GF-D8 (cell line): ENCODE measurements at regions not wholly inside any gene's neighbourhood (a gene's known extent, or its start where the extent isn't known, plus 50 kb on each side); places are given as distances from the start of the nearest gene placed in this dataset.
"Not testable (repeated sequence)": the region's sequence is repeated elsewhere in the genome, so short reads cannot be mapped to it uniquely, and the experiment has no call there.

Experiments
- DNase-seq: peaks from one replicate; lab custom pipeline; 2025; lab: John Stamatoyannopoulos, UW

DNA sequence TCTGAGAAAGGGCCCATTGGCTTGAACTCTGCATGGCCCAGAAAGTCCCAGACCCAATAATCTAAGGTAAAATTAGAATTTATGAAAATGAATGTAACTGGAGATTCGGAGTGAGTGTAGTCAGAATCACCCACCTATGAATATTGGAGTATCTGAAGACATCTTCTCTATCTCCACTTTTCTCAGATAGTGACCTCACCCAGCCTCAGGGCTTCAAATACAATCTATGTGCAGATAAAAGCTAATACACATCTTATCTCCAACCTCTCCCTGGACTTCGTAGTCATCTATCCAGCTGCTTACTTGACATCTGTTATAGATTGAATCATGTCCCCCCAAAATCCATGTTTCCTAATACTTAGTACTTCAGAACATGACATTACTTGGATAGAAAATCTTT lies 263.2 kb downstream of the RAD51AP2 start:
- DNase-seq = no peak

DNA sequence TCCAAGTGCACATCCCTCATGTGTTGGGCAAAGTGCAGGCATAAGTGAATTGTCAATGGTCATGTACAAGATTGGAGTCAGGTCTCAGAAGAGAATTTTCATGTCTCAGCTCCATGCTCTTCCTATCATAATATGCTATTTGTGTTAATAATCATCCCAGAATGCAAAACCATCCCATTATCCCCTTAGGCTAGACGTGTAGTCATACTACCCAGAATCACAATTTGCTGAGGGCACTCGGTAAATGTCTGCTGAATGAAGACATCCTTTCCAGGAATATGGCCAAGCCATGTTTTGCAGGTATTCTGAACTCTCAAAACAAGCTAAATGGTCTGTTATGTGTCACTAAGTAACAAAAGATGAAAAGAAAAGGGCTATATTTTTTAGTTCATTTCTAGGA lies 263.8 kb downstream of the RAD51AP2 start:
- DNase-seq = no peak

DNA sequence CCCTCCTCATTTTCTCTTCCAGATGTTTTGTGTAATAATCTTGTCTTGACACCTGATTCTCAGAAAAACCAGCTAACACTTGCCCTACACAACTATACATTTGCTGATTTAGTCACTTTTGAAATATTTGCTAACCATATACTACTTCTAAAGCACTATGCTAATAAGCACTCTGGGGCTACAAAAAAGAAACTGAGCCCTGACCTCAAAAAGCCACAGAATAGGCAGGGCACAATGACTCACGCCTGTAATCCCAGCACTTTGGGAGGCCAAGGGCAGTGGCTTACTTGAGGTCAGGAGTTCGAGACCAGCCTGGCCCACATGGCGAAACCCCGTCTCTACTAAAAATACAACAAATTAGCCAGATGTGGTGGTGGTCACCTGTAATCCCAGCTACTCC lies 266.0 kb downstream of the RAD51AP2 start:
- DNase-seq = no peak

DNA sequence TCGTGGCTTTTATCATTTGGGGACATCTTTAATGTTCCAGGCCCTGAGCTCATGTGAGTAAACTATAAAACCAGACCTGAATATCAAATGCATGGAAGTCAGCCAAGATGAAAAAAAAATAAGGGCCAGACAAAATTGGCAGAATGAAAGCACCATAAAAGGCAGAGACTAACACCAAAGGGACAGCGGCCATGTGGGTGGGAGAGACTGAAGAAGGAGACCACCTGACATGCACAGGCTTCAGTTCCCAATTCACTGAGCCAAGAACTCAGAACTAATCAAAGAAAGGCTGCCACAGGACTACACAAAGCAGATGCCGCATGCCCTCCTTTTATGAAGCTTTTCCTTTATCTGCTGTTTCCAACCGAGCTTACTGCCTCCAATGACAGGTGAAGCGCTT lies 267.1 kb downstream of the RAD51AP2 start:
- no peak for DNase-seq

DNA sequence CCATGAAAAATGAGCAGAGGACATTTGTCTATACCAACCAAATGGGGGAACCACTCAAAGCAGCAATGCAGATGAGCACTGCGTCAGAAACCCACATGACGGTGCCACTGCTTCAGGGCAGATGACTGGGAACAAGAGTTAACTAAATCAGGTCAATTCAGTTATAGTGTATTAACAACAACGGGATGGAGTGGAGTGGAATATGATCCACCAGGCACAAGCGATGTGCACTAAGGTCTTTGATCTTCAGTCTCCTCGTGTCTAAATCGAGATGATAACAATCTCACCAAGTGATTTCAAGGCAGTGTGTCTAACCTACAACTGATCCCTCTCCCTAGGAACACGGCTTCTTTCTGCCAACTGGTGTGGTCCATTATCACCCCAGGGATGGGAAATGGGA lies 269.0 kb downstream of the RAD51AP2 start:
- DNase-seq = no peak

DNA sequence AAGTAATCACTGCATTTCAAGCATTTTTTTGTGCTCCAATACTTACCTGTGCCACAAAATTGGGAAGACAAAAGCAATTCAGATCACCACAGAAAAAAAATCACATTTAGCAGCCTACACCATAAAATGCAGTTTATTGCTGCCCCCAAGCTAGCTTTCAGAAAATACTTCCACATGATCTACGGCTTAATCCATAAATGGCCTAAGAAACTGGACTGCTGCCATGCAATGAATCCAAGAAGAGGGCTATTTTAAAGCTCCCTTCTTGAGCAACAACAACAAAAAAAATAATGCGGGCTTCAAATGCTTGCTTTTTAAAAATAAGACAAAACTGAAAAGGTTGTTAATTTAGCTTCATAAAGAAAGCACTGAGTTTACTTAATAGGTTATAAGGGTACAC lies 272.3 kb downstream of the RAD51AP2 start:
- DNase-seq = no peak

DNA sequence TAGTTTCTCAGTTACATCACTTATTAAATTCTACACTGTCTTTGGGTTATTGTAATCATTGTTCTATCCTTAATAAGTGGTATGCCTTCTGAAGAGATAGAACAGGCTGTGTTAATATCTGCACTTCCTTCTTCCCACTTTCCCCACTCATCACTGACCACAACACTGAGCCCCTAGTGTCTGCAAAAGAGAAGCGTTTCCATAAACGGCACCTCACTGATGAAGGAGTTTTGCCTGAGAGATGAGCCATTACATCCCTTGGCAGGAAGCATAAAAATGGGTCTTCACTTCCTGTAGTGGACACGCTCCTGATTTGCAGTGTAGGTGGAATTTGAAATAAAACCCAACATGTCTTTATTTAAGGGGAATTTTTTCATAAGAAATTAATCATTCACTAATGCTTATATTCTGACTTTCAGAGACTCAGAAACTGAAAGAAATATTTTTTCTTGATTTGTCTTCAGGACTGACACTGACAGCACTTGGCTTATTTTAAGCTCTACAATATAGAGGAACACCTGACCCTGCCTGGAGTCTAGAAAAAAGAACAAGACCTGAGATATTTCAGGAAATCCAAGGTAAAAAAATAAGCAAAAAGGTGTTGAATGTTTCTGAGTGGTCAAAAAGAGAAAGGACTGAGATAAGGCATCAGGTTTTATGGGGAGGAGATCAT lies 275.3 kb downstream of the RAD51AP2 start:
- no peak for DNase-seq

DNA sequence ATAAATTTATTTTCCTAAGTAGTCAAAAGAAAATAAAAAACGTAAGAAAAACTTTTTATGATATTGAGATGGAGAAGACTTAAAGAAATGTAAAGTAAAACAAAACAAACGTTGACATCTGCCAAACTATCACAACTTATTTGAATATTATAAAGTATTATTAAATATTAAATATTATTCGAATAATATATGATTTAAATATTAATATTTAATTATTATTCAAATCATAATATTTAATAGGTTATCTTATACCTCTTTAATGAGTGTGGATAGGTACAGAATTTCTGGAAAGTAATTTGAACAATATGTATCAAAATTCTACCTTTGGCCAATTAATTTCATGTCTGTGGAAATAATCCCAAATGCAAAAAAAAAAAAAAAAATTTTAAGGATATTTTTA lies 278.7 kb downstream of the RAD51AP2 start:
- no peak for DNase-seq

DNA sequence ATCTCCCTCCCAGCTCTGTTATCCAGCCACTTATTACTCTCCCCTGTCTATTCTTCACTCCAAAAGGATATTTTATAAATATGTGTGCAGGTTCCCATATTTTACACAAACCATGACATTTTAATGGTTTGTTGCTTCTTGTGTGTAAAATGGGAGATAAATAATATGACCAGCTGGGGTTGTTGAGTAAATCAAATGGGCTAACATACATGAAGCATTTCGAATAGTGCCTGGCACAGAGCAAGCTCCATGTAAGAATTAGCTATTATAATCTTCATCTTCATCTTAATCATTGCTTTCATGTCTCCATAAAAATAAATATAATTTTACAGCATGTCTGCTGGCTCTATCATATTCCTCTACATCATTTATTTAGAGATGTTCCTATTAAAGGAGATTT lies 283.1 kb downstream of the RAD51AP2 start:
- DNase-seq = no peak

DNA sequence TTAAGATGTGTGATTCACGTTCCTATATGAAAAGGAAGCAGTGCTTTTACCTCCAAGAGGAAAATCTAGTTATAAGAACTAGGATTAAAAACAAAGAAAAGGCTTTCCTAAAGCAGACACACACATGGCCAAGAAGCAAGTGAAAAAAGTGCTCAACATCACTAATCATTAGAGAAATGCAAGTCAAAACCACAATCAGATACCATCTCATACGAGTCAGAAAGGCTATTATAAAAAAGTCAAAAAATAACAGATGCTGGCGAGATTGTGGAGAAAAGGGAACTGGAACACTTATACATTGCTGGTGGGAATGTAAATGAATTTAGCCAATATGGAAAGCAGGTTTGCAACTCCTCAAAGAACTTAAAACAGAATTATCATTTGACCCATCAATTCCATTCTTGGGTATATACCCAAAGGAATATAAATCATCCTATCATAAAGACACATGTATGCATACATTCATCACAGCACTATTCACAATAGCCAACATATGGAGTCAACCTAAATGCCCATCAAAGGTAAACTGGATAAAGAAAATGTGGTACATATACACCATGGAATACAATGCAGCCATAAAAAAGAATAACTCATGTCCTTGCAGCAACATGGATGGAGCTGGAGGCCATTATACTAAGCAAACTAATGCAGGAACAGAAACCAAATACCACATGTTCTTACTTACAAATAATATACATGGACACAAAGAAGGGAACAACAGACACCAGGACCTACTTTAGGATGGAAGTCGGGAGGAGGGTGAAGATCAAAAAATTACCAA lies 285.3 kb downstream of the RAD51AP2 start:
- no peak for DNase-seq

DNA sequence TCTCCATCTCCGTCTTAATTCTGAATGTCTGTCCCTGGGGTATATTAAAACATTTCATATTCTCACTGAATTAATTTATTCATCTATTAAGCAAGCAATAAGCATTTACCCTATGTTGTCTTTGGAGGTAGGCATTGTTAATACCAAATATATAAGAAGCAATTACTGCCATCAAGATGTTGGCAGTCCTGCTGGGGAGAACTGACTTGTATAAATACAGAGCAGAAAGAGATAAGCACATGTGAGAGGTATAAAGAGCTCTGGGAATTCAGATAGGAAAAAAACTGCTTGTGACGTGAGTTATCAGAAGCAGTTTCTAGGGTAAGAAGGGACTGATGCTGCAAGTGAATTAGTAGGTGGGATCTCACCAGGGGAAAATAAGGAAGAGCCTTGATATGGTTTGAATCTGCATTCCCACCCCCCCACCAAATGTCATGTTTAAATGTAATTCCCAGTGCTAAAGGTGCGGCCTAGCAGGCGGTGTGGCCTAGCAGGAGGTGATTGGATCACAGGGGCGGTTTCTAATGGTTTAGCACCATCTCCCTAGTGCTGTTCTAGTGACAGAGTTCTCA lies 286.8 kb downstream of the RAD51AP2 start:
- no peak for DNase-seq

DNA sequence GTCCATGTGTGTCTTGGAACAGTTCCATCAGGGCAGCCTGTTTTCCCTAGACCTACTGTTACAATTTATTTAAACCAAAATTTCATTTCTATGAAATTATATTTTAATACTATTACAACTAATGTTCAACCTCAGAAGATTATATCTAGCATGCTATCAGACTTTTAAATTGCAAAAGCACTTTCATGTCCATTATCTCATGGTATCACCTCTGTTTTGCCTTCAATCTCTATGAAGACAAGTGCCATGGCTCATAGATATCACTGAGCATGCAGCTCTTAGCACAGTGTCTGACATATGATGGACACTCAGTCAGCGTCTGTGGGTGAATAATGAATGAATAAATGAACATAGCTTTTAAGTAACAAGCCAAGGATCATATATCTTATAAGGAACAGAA lies 288.8 kb downstream of the RAD51AP2 start:
- DNase-seq = no peak

DNA sequence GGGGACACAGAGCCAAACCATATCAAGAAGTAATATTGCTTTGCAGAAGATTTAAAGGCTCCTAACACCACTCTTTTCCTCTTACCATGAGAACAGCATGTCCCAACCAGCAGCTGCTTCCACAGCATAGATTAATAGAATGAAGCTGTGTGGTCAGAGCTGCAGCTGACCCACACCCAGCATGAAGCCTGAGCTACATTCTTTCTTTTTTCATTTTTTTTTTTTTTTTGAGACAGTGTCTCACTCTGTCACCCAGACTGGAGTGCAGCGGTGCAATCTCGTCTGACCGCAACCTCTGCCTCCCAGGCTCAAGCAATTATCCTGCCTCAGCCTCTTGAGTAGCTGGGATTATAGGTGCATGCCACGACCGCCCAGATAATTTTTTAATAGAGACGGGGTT lies 289.8 kb downstream of the RAD51AP2 start:
- DNase-seq = no peak

DNA sequence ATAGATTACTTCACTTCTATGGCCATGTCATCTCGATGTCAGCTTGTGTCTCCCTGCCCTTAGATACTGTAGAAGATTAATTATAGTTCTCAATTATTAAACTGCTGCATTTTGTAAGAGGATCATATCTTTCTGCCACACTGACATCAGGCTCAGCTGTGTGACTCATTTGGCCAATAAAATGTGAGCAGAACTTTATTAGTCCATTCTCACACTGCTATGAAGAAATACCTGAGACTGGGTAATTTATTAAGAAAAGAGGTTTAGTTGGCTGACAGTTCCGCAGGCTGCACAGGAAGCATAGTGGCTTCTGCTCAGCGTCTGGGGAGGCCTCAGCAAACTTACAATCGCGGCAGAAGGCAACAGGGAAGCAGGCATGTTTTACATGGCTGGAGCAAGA lies 290.4 kb downstream of the RAD51AP2 start:
- DNase-seq = no peak

DNA sequence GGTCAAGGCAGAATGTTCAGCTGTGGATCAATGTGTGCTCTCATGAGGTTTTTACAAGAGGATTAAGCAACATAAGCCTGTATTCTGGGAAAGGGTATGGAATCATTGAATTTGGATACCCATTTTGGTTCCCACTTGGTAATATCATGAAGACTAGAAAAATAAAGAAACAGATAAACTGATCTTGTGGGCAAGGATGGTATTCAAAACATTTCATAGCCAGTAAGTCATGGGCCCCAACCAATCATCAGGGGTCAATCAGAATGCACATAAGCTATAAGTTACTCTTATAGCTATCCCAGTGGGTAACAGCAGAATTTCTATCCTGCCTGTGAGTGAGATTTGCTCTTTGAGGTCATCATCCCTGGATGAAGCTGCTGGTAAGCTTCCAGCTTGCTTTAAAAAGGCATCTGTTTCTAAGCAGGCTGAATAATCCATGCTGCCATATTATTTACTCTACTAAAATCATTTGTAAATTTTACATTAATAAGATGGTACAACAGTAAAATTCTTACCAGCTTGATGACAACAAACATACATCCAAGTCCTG lies 291.2 kb downstream of the RAD51AP2 start:
- DNase-seq = no peak

DNA sequence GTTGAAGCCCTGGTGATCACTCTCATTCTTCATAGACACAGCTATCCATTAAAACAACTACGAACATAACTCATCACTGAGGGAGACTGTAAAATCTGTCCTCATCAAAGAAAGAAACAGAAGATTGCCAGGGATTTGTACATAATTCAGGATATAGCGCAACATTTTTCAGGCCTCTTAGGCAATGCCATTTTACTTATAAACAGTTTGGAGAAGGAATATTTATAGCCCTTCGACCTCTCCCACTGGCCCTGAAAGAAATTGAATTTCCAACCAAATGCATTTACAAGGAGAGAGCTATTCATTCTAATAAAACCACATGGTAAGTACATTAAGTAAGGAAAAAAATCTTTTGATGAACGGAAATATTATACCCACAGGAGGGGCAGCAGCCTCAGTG lies 295.0 kb downstream of the RAD51AP2 start:
- DNase-seq = no peak

DNA sequence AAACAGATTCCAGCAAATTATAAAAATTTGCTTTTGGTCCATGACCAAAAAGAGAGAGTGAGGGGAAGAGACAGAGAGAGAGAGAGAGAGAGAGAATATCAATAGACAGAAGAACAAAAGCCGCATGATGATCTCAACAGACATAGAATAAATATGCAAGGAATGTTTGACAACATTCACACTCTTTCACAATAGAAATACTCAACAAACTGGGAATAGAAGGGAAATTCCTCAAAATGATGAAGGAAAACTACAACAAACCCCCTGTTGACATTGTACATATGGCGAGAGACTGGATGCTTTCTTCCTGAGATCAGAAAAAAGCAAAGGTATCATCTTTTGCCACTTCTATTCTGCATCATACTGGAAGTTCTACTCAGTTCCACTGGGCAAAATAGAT lies 309.7 kb downstream of the RAD51AP2 start:
- no peak for DNase-seq

DNA sequence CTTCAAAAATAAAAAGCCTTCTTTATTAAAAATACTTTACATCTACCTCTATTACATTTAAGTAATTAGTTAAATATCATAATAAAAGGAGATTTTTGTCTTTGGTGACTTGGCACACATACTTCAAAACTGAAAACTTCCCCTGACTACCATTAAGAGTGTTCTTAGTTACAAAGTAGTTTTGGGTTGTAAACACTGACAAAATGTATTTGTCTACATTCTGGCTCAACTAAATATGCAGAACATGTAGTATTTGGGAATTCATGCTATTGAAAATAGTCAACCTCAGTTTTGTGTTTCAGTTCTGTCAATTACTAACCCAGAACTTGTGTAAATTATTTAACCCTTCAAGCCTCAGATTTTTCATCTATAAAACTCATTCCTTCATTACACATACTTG lies 311.5 kb downstream of the RAD51AP2 start:
- no peak for DNase-seq

DNA sequence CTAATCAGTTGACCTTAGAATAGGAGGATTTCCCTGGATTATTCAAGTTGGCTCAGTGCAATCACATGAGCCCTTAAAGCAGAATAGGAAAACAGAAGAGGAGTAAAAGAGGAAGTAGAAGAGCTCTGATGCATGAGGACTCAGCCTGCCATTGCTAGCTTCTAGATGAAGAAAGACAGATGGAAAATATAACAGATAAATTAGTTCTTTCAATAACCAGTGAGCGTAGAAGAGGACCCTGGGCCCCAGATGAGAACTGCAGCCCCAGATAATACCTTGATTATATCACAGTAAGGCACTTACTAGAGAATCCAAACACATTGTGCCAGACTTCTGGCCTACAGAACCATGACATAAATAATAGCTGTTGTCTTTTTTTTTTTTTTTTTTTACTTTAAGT lies 314.0 kb downstream of the RAD51AP2 start:
- DNase-seq = not testable (repeated sequence)

DNA sequence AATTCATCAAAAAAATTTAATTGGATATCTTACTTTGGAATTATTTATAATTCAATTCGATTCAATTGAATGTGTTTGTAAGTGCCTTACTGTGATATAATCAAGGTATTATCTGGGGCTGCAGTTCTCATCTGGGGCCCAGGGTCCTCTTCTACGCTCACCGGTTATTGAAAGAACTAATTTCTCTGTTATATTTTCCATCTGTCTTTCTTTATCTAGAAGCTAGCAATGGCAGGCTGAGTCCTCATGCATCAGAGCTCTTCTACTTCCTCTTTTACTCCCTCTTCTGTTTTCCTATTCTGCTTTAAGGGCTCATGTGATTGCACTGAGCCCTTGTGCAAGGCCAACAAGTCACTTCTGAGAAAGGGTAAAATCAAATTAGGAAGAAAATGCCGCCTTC lies 315.6 kb downstream of the RAD51AP2 start:
- DNase-seq = peak; percentile 35

DNA sequence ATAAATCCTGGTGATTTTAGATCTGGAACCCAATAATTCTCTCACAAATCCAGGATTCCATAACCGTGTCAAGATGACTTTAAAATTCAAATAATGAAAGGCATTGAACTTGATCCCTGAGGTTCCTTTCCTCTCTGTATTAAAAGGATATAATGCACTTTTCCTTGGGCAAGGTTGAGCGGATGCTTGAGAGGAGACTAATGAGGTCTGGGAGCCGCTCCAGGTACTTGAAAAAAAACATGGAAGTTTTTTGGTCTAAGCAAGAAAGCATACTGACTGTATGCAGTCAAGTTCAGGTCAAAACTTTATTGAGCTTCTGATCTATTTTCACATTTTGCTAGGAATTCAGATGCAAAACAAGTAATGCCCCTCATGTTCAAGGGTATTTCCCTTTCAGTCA lies 318.5 kb downstream of the RAD51AP2 start:
- DNase-seq = no peak

DNA sequence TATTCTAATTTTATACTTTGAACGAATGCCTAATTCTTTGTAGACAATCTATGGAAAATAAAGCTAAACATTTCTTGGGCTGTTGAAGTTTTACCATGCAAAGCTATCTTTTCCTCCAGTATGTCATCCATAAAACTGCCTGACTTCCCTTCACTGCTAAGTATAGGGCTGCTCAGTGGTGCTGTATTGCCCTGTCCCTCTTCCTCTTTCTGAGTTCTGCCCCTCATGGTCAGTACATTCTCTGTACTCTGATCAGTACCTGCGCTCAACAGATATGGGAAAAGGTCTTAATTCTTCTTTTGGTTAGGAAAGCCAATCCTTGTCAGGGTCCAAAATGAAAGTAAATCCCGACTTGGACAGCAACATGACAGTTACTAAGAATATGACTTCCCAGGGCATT lies 321.9 kb downstream of the RAD51AP2 start:
- no peak for DNase-seq

DNA sequence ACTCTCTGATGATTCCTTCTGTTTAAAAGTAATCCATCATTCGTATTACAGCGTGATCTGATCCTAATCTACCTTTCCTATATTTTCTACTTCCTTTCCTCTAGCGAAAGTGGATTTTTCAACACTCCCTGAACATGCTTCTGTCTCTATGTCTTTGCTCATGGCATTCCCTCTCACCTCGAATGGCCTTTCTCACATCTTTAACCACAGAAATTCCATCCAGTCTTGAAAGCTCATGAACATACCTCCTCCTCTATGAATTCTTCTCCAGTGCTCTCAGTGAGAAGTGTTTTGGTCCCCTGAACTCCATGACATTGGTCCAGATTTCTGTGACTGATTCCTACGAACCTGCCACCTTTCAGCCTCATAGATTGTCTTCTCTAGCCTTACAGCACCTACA lies 323.2 kb downstream of the RAD51AP2 start:
- DNase-seq = no peak
